Trophoblast cell (in vitro differentiated cells and primary cell): ENCODE measurements at regions not wholly inside any gene's neighbourhood (a gene's known extent, or its start where the extent isn't known, plus 50 kb on each side); places are given as distances from the start of the nearest gene placed in this dataset.
A peak's percentile ranks its signal among the peaks of the same experiment; 100 is the strongest.

Experiments used
- DNase-seq, 2 donors: peaks; one replicate each; pipeline ENCODE4 v3.0.0-alpha.2; 2016
- H2AFZ ChIP-seq: 2 replicates; pipeline ENCODE4 v1.6.1; 2013; ENCODE audit warnings: low read length, moderate library complexity, mild to moderate bottlenecking; ENCODE audit not compliant: insufficient read depth, poor library complexity
- H2AK5ac ChIP-seq: 2 replicates; pipeline ENCODE4 v1.6.1; 2013; ENCODE audit warnings: mild to moderate bottlenecking, low read length
- H2BK120ac ChIP-seq: 2 replicates; pipeline ENCODE4 v1.6.1; 2013; ENCODE audit warnings: low read length, mild to moderate bottlenecking, moderate library complexity; ENCODE audit not compliant: insufficient read depth, poor library complexity
- H2BK12ac ChIP-seq: 2 replicates; pipeline ENCODE4 v1.6.1; 2013; ENCODE audit warnings: mild to moderate bottlenecking, low read length, moderate library complexity
- H2BK5ac ChIP-seq: 2 replicates; pipeline ENCODE4 v1.6.1; 2013; ENCODE audit warnings: low read length, low read depth, moderate library complexity, mild to moderate bottlenecking; ENCODE audit not compliant: poor library complexity
- H3K14ac ChIP-seq: 2 replicates; pipeline ENCODE4 v1.6.1; 2013; ENCODE audit warnings: mild to moderate bottlenecking, low read length
- H3K18ac ChIP-seq: 2 replicates; pipeline ENCODE4 v1.6.1; 2013; ENCODE audit warnings: mild to moderate bottlenecking, low read length
- H3K23ac ChIP-seq: 2 replicates; pipeline ENCODE4 v1.6.1; 2013; ENCODE audit warnings: low read length
- H3K27ac ChIP-seq: 2 replicates; pipeline ENCODE4 v1.5.1; 2013; ENCODE audit warnings: low read depth, mild to moderate bottlenecking, inconsistent platforms, low read length, moderate library complexity
- H3K27me3 ChIP-seq: 2 replicates; pipeline ENCODE4 v1.6.1; 2013; ENCODE audit warnings: inconsistent platforms, mild to moderate bottlenecking, low read length, moderate library complexity; ENCODE audit not compliant: insufficient read depth
- H3K36me3 ChIP-seq, 2 experiments: 1 replicate in 1 of 2; 2 replicates in 1 of 2; pipeline ENCODE4 v1.6.1; 2013; ENCODE audit warnings: low read length in 2 of 2, mild to moderate bottlenecking in 2 of 2, moderate library complexity in 1 of 2; ENCODE audit not compliant: insufficient read depth in 2 of 2, control insufficient read depth in 1 of 2
- H3K4ac ChIP-seq: 2 replicates; pipeline ENCODE4 v1.6.1; 2013; ENCODE audit warnings: low read depth, mild to moderate bottlenecking, low read length, moderate library complexity
- H3K4me1 ChIP-seq, 2 experiments: 1 replicate in 1 of 2; 2 replicates in 1 of 2; pipeline ENCODE4 v1.6.1; 2013; ENCODE audit warnings: low read length in 2 of 2, mild to moderate bottlenecking in 2 of 2, moderate library complexity in 1 of 2; ENCODE audit not compliant: insufficient read depth in 2 of 2, control insufficient read depth in 1 of 2
- H3K4me2 ChIP-seq: 2 replicates; pipeline ENCODE4 v1.6.1; 2013; ENCODE audit warnings: inconsistent platforms, mild to moderate bottlenecking, low read length, moderate library complexity
- H3K4me3 ChIP-seq: 2 replicates; pipeline ENCODE4 v1.5.1; 2013; ENCODE audit warnings: mild to moderate bottlenecking, low read depth, low read length, inconsistent platforms
- H3K79me1 ChIP-seq: one replicate; pipeline ENCODE4 v1.6.1; 2013; ENCODE audit warnings: low read length
- H3K79me2 ChIP-seq: 2 replicates; pipeline ENCODE4 v1.6.1; 2013; ENCODE audit warnings: low read length, mild to moderate bottlenecking; ENCODE audit not compliant: control insufficient read depth, insufficient read depth, poor library complexity
- H3K9ac ChIP-seq: 2 replicates; pipeline ENCODE4 v1.6.1; 2013; ENCODE audit warnings: mild to moderate bottlenecking, low read length
- H3K9me3 ChIP-seq: 2 replicates; pipeline ENCODE4 v1.6.1; 2013; ENCODE audit warnings: low read depth, mild to moderate bottlenecking, control low read depth, inconsistent platforms, low read length; ENCODE audit not compliant: insufficient read depth
- H4K12ac ChIP-seq: 2 replicates; pipeline ENCODE4 v1.6.1; 2013; ENCODE audit warnings: low read depth, mild to moderate bottlenecking, low read length, moderate library complexity
- H4K8ac ChIP-seq: 2 replicates; pipeline ENCODE4 v1.6.1; 2013; ENCODE audit warnings: low read depth, mild to moderate bottlenecking, low read length, moderate library complexity
- H4K91ac ChIP-seq: one replicate; pipeline ENCODE4 v1.6.1; 2013; ENCODE audit warnings: low read depth, mild to moderate bottlenecking, low read length, moderate library complexity
- WGBS: extraction: QIAGEN DNeasy Blood & Tissue Kit; methylation state at CpG from one replicate; pipeline ENCODE4 v1.1.7; 2013; ENCODE audit warnings: missing lambda C conversion rate; ENCODE audit not compliant: insufficient read length, insufficient coverage; ENCODE audit errors: extremely low coverage; 5-methylcytosine and 5-hydroxymethylcytosine counted together

- H2AK5ac ChIP-seq, result no peak overlapping the region
- no peak overlapping the region for H3K14ac ChIP-seq
- H3K4me2 ChIP-seq, result no peak overlapping the region
- no peaks in the 10 kb centered on the region for H3K79me1 ChIP-seq
- no peak overlapping the region for H3K18ac ChIP-seq
- H3K4ac ChIP-seq, result no peak overlapping the region
- H3K79me2 ChIP-seq, result no peaks in the 10 kb centered on the region
- H3K9me3 ChIP-seq, result no peaks in the 10 kb centered on the region
- DNase-seq, result no peak
- no peak overlapping the region for H3K23ac ChIP-seq
- WGBS, result no CpG with 5 or more reads among the region's 1 CpG
- no peak overlapping the region for H2BK120ac ChIP-seq
- H4K91ac ChIP-seq, result no peak overlapping the region
- no peak overlapping the region for H4K12ac ChIP-seq
- H2BK12ac ChIP-seq, result no peak overlapping the region
- no peaks in the 10 kb centered on the region for H3K36me3 ChIP-seq
- H3K27ac ChIP-seq, result no peak overlapping the region
- no peak overlapping the region for H3K9ac ChIP-seq
- H3K4me3 ChIP-seq, result no peak overlapping the region
- H3K4me1 ChIP-seq, result no peaks in the 10 kb centered on the region
- no peaks in the 10 kb centered on the region for H3K27me3 ChIP-seq
- H2BK5ac ChIP-seq, result no peak overlapping the region
- no peak overlapping the region for H2AFZ ChIP-seq
- H4K8ac ChIP-seq, result no peak overlapping the region
These were observed 164.9 kb downstream of the SPRY1 start for GRCh38 chr4:123561525-123561924.

- no peak overlapping the region for H3K9ac ChIP-seq
- H3K18ac ChIP-seq, result no peak overlapping the region
- H3K36me3 ChIP-seq, result no peaks in the 10 kb centered on the region
- no peak overlapping the region for H2AFZ ChIP-seq
- H3K4me3 ChIP-seq, result no peak overlapping the region
- no peaks in the 10 kb centered on the region for H3K79me2 ChIP-seq
- H3K79me1 ChIP-seq, result no peaks in the 10 kb centered on the region
- H3K4ac ChIP-seq, result no peak overlapping the region
- H3K9me3 ChIP-seq, result no peaks in the 10 kb centered on the region
- no peaks in the 10 kb centered on the region for H3K27me3 ChIP-seq
- no peak overlapping the region for H3K27ac ChIP-seq
- H2BK120ac ChIP-seq, result no peak overlapping the region
- no peak overlapping the region for H3K23ac ChIP-seq
- no peak overlapping the region for H4K12ac ChIP-seq
- H4K8ac ChIP-seq, result no peak overlapping the region
- H3K4me2 ChIP-seq, result no peak overlapping the region
- no CpG with 5 or more reads among the region's 4 CpGs for WGBS
- no peak overlapping the region for H4K91ac ChIP-seq
- DNase-seq, result no peak
- H3K4me1 ChIP-seq, result no peaks in the 10 kb centered on the region
- no peak overlapping the region for H2BK12ac ChIP-seq
- no peak overlapping the region for H2BK5ac ChIP-seq
- H3K14ac ChIP-seq, result no peak overlapping the region
- no peak overlapping the region for H2AK5ac ChIP-seq
These were observed 166.6 kb downstream of the SPRY1 start for GRCh38 chr4:123562994-123563750.

GRCh38 chr4:123564758-123565346 is 168.3 kb downstream of the SPRY1 start:
- H3K4me1 ChIP-seq, result no peaks in the 10 kb centered on the region

GRCh38 chr4:123568936-123569335 is 172.3 kb downstream of the SPRY1 start:
- Histone ChIP-seq H3K27me3 (no peaks in the 10 kb centered on the region), H3K9me3 (no peaks in the 10 kb centered on the region), H2AK5ac (no peak overlapping the region), H4K8ac (no peak overlapping the region), H3K27ac (no peak overlapping the region), H3K14ac (no peak overlapping the region), H3K4ac (no peak overlapping the region), H3K36me3 (no peaks in the 10 kb centered on the region), H2AFZ (no peak overlapping the region), H3K18ac (no peak overlapping the region), H3K4me2 (no peak overlapping the region), H3K9ac (no peak overlapping the region), H4K12ac (no peak overlapping the region), H3K79me2 (no peaks in the 10 kb centered on the region), H3K4me3 (no peak overlapping the region), H2BK12ac (no peak overlapping the region), H2BK120ac (no peak overlapping the region), H3K4me1 (no peaks in the 10 kb centered on the region), H2BK5ac (no peak overlapping the region), H3K23ac (no peak overlapping the region), H3K79me1 (no peaks in the 10 kb centered on the region), H4K91ac (no peak overlapping the region)
- no peak for DNase-seq
- no CpG with 5 or more reads among the region's 2 CpGs for WGBS

More at GRCh38 chr4:123564758-123565346, 168.3 kb downstream of the SPRY1 start:
- H4K91ac ChIP-seq, result no peak overlapping the region
- no peak overlapping the region for H3K4me2 ChIP-seq
- no peak overlapping the region for H2BK120ac ChIP-seq
- H3K23ac ChIP-seq, result no peak overlapping the region
- no peaks in the 10 kb centered on the region for H3K79me1 ChIP-seq
- H2AK5ac ChIP-seq, result no peak overlapping the region
- DNase-seq, result peak; percentile 56 to 81
- H2BK5ac ChIP-seq, result no peak overlapping the region
- H3K27me3 ChIP-seq, result no peaks in the 10 kb centered on the region
- H3K9me3 ChIP-seq, result no peaks in the 10 kb centered on the region
- no peak overlapping the region for H3K27ac ChIP-seq
- no peak overlapping the region for H2BK12ac ChIP-seq
- no peak overlapping the region for H4K8ac ChIP-seq
- no peak overlapping the region for H4K12ac ChIP-seq
- H3K4ac ChIP-seq, result no peak overlapping the region
- H3K79me2 ChIP-seq, result no peaks in the 10 kb centered on the region
- no peak overlapping the region for H2AFZ ChIP-seq
- H3K36me3 ChIP-seq, result no peaks in the 10 kb centered on the region
- WGBS, result no CpG with 5 or more reads among the region's 6 CpGs
- no peak overlapping the region for H3K9ac ChIP-seq
- H3K18ac ChIP-seq, result no peak overlapping the region
- no peak overlapping the region for H3K4me3 ChIP-seq
- no peak overlapping the region for H3K14ac ChIP-seq
